HG03045 (cell line): ENCODE measurements at regions not wholly inside any gene's neighbourhood (a gene's known extent, or its start where the extent isn't known, plus 50 kb on each side); places are given as distances from the start of the nearest gene placed in this dataset.
"Not testable (repeated sequence)": the region's sequence is repeated elsewhere in the genome, so short reads cannot be mapped to it uniquely, and the experiment has no call there.

Source experiments
- ATAC-seq: cut with Tn5 transposase; IDR thresholded peaks from one replicate; pipeline ENCODE4 v1.9.1; 2021; ENCODE audit warnings: mild to moderate bottlenecking, moderate library complexity; ENCODE audit not compliant: unreplicated experiment

DNA sequence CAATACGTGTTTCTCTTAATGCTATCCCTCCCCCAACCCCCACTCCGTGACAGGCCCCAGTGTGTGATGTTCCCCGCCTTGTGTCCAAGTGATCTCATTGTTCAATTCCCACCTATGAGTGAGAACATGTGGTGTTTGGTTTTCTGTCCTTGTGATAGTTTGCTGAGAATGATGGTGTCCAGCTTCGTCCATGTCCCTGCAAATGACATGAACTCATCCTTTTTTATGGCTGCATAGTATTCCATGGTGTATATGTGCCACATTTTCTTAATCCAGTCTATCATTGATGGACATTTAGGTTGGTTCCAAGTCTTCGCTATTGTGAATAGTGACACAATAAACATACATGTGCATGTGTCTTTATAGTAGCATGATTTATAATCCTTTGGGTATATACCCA lies 52.5 kb downstream of the KIAA0408 start:
- ATAC-seq = not testable (repeated sequence)

GRCh38 chr6:127406122-127406521 lies 53.1 kb downstream of the KIAA0408 start:
- ATAC-seq = no peak

DNA sequence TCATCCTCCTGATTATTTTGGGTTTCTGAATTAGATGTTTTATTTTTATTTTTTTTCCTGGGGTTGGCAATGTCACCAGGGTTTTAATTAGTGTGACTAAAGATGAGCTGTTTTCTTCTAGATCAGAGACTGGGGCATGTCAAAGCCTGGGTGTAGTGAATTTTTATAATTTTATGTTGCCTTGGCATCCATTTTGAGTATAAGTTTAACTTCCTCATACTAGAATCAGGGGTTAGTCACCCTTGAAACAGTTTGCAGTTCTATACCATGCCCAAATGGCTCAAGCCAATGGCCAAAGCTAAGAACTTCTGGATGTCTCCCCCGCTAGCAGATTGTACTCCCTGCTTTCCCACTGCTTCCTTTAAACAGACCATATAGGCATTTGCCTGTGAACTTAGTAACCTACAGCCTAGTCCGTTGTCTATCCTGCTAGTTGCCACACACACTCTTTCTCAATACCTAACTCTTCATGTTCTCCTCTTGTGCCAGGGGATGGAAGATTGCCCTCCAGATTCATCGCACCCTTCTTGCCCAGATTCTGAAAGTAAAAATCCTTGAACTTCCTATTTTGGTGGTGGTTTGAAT lies 54.5 kb downstream of the KIAA0408 start:
- ATAC-seq = no peak

- ATAC-seq = peak; percentile 71
Measured at GRCh38 chr6:127404133-127404532, 55.1 kb downstream of the KIAA0408 start.

DNA sequence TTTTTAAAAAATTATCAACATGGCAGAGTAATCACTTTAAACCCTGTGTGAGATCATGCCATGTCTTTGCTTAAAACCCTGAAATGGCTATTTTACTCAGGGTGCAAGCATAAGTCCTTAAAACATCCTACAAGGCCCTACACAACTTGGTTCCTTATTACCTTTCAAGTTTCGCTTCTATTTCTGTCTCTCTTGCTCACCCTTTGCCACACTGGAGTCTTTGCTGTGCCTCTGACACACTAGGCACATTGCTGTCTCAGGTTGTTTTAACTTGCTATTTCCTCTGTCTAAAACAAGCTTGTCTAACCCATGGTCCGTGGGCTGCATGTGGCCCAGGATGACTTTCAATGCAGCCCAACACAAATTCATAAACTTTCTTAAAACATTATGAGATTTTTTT lies 55.6 kb downstream of the KIAA0408 start:
- peak; percentile 80 for ATAC-seq

DNA sequence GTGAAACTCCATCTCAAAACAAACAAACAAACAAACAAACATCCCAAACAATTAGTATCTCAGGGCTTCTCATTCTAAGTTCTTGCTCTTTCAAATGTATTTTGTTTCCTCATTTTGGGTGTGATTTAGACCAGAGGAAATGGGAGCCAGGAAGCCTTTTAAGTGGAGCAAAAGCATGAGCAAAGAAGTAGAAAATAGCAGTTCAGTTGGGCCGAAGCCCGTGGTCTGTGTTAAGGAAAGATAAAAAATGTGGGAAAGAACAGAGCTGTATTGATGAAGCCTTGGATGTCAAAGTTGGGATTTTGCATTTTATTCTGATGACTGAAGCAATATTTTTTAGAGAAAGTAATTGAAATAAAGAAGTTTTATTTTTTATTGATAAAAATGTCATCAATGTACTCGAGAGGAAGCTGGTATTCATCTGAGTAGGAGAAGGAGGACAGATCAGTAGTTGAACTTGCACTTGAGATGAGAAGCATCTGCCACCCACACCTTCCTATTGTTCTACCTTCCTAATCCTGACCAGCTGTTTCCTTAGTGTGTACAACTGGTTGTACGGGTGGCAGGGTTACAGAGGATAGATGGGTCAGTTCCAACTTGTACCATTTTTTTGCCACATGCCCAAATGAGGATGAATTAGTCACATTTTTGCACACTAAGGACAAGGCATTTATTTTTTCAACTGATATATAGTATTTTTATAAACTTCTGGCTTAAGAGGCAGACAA lies 56.1 kb downstream of the KIAA0408 start:
- ATAC-seq = no peak

DNA sequence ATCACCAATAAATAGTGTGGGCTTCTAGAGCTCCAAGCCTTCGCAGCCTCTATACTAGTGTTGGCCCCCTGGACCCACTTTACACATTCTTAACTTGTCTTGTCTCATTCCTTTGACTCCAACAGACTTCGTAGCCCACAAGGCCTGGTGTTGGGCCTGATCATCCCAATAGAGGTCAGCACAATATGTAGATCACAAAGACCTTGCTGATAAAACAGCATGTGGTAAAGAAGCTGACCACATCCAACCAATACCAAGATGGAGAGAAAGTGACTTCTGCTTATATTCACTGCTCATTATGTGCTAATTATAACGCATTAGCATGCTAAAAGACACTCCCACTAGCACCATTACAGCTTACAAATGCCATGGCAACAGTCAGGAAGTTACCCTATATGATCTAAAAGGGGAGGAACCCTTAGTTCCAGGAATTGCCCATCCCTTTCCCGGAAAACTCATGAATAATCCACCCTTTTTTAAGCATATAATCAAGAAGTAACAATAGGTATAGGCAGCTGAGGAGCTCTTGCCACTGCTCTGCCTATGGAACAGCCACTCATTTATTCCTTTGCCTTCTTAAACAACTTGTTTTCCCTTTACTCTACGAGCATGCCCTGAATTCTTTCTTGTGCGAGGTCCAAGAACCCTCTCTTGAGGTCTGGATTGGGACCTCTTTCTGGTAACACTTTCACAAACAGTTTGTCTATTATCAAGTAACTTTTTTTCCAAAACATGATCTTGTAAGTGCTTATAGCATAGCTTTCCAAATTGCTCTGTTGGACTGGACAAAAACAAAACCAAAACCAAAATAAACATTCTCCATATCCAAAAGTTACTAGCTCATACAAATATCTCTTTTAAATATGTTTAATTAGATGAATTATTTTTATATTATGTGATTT lies 54.6 kb upstream of the ECHDC1 start:
- no peak for ATAC-seq

GRCh38 chr6:127397171-127397597 lies 53.8 kb upstream of the ECHDC1 start:
- ATAC-seq = not testable (repeated sequence)
